Prostate gland (tissue), 2 donors: ENCODE measurements at regions not wholly inside any gene's neighbourhood (a gene's known extent, or its start where the extent isn't known, plus 50 kb on each side); places are given as distances from the start of the nearest gene placed in this dataset.

Experiments used
- DNase-seq: peaks from one replicate; pipeline ENCODE4 v3.0.0-alpha.2; 2019; ENCODE audit warnings: low spot score
- H3K27ac ChIP-seq, 2 donors: fragments of 200-600 bp; sonication (generic); 2 replicates each; pipeline ENCODE4 v1.5.1; 2017 to 2019
- H3K27me3 ChIP-seq: fragments of 200-600 bp; sonication (generic); replicated peaks from 2 replicates; pipeline ENCODE4 v1.5.1; 2019; ENCODE audit not compliant: insufficient read depth
- H3K36me3 ChIP-seq, 2 donors: fragments of 200-600 bp; sonication (generic); 1 replicate in 1 of 2; 2 replicates in 1 of 2; pipeline versions ENCODE4 v1.5.1 to v1.8.1; 2017 to 2019
- H3K4me1 ChIP-seq: fragments of 200-600 bp; sonication (generic); replicated peaks from 2 replicates; pipeline ENCODE4 v1.5.1; 2019
- H3K4me3 ChIP-seq, 2 donors: fragments of 200-600 bp; sonication (generic); 2 replicates each; pipeline ENCODE4 v1.5.1; 2017 to 2019
- H3K9me3 ChIP-seq: fragments of 200-600 bp; sonication (generic); 2 replicates; pipeline ENCODE4 v1.5.1; 2017
- CTCF ChIP-seq, 4 experiments: fragments of 200-600 bp in 2 of 4; fragments of 450-650 bp in 2 of 4; sonication (generic) in 2 of 4; IDR thresholded peaks; 1 replicate in 3 of 4; 2 replicates in 1 of 4; pipeline ENCODE4 v1.5.1; 2016 to 2019; ENCODE audit warnings: antibody characterized with exemption in 4 of 4, mild to moderate bottlenecking in 2 of 4, moderate library complexity in 2 of 4
- POLR2A ChIP-seq: fragments of 450-650 bp; IDR thresholded peaks from one replicate; pipeline ENCODE4 v1.6.1; 2016; ENCODE audit warnings: antibody characterized with exemption, mild to moderate bottlenecking
- POLR2AphosphoS5 ChIP-seq: sonication (generic); formaldehyde crosslinking; IDR thresholded peaks from one replicate; pipeline ENCODE4 v1.6.1; 2017; ENCODE audit warnings: antibody characterized with exemption
- WGBS: methylation state at CpG from one replicate; pipeline ENCODE4 v1.1.5; 2018; 5-methylcytosine and 5-hydroxymethylcytosine counted together
- intact Hi-C: fragments of 100-400 bp; cut with DNase I; formaldehyde crosslinking; loops from one replicate; pipeline ENCODE4 v1.14.2; 2022

DNA sequence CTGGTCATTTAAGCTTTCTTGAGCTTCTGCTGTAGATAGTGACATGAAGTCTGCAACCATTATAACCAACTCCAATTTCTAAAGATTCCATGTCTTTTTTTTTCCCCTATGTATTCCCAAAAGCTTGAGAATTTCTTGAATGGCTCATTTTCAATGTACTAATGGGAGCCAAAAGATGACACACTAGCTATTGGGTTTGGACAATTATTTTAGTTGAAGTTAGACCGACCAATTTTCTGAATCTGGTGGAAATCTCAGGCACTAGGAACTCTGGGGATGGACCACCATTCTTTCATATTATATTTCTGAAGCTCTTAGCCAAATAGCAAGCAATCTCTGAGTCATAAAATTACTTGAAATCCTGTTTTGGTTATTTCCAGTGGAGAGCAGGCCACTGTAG lies 617.4 kb upstream of the ADAMTS5 start:
- Histone ChIP-seq H3K36me3 (no peaks in the 10 kb centered on the region), H3K4me3 (no peak overlapping the region), H3K4me1 (no peaks in the 10 kb centered on the region), H3K9me3 (no peaks in the 10 kb centered on the region), H3K27ac (no peak overlapping the region), H3K27me3 (no peaks in the 10 kb centered on the region)
- no peak for DNase-seq
- WGBS: 100% methylated on average over 1 of the region's 1 CpG
- intact Hi-C loops: no loop called here
- TF ChIP-seq CTCF (IDR thresholded peaks at IDR 0.05) (no peak), POLR2A (no peak), POLR2AphosphoS5 (no peak)

DNA sequence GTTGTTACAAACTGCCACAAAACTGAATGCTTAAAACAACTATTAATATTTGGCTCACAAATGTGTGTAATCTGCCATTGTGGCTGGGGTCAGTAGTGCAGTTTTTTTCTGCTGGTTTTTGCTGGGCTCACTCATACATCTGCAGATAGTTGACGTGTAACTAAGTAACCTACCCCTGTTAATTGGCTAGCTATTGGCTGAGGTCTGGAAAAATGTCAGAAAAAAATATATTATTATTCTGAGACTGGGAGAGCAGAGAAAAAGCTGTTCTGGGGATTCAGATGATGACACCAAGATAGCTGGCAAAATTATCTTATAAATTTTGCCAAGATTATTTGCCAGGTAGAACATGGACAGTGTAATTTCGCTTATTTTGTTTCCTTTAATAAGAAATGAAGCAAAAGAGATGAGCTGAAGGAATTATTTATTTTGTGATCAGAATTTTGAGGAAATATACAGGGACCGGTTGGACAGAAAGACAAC lies 616.1 kb upstream of the ADAMTS5 start:
- WGBS: 76% methylated on average over 3 of the region's 3 CpGs
- no peak for DNase-seq
- Histone ChIP-seq H3K9me3 (no peaks in the 10 kb centered on the region), H3K27ac (no peak overlapping the region), H3K27me3 (no peaks in the 10 kb centered on the region), H3K36me3 (no peaks in the 10 kb centered on the region), H3K4me1 (no peaks in the 10 kb centered on the region), H3K4me3 (no peak overlapping the region)
- intact Hi-C loops: no loop called here
- TF ChIP-seq POLR2A (no peak), CTCF (IDR thresholded peaks at IDR 0.05) (no peak)

DNA sequence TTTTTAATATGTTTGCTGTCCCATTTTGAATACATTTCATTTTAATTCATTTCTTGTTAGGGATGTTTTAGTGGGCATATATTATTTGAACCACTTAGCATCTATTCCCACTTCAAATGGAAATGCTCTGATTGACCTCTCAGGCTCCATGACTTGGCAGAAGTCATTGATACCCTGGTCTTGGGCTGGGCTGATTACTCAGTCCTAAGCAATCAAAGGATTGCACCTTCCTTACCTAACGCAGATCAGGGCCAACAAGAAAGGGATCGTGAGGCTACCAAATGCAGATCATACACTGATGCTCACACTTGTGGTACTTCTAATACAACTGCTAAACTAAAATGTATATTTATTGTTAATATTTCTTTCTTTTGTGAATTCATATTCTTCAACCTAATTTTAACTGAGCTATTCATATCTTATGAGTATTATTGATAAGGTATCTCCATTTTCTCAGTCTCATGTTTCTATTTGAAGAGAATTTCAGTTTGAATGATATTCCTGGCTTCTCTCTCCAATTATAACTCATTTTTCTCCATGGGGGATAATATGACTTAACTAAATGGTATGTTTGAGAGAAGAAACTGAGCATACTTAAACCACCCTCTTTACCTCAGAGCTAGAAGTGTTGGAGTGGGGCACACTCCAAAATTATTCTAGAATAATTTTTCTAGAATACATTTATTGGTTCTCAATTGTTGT lies 615.5 kb upstream of the ADAMTS5 start:
- H3K4me1 ChIP-seq: no peaks in the 10 kb centered on the region
- no peaks in the 10 kb centered on the region for H3K36me3 ChIP-seq
- TF ChIP-seq POLR2A: no peak
- TF ChIP-seq POLR2AphosphoS5: no peak
- TF ChIP-seq CTCF (IDR thresholded peaks at IDR 0.05): no peak
- DNase-seq: no peak
- no peak overlapping the region for H3K27ac ChIP-seq
- 97% methylated on average over 2 of the region's 2 CpGs for WGBS
- no peaks in the 10 kb centered on the region for H3K27me3 ChIP-seq
- no peaks in the 10 kb centered on the region for H3K9me3 ChIP-seq
- H3K4me3 ChIP-seq: no peak overlapping the region
- intact Hi-C loops: no loop called here

DNA sequence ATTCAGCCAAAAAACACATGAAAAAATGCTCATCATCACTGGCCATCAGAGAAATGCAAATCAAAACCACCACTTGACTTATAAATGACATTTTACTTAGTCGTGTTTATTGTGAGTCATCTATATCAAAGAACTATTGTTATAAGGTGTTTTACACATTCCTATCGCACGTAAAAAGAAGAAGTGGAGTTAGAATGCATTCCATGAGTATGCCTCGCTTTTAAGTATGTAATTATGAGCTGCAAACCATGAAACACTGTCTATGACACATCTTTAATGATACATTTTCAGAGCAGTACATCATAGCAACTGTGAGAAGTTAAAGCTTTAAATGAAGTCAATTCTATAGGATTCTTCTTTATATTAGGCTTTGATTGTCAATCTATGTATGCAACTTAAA lies 614.3 kb upstream of the ADAMTS5 start:
- WGBS: 83% methylated on average over 4 of the region's 4 CpGs
- H3K4me3 ChIP-seq: no peak overlapping the region
- no peaks in the 10 kb centered on the region for H3K27me3 ChIP-seq
- H3K4me1 ChIP-seq: no peaks in the 10 kb centered on the region
- DNase-seq: no peak
- H3K36me3 ChIP-seq: no peaks in the 10 kb centered on the region
- TF ChIP-seq CTCF (IDR thresholded peaks at IDR 0.05) (no peak), POLR2AphosphoS5 (no peak), POLR2A (no peak)
- H3K27ac ChIP-seq: no peak overlapping the region
- intact Hi-C loops: no loop called here
- no peaks in the 10 kb centered on the region for H3K9me3 ChIP-seq

- Histone ChIP-seq H3K4me1 (no peaks in the 10 kb centered on the region), H3K27ac (no peak overlapping the region), H3K36me3 (no peaks in the 10 kb centered on the region), H3K4me3 (no peak overlapping the region), H3K27me3 (no peaks in the 10 kb centered on the region), H3K9me3 (no peaks in the 10 kb centered on the region)
- no peak for DNase-seq
- WGBS: 94% methylated on average over 1 of the region's 1 CpG
- intact Hi-C loops: no loop called here
- TF ChIP-seq CTCF (IDR thresholded peaks at IDR 0.05) (no peak), POLR2A (no peak), POLR2AphosphoS5 (no peak)
Measured at GRCh38 chr21:27580276-27580675, 613.4 kb upstream of the ADAMTS5 start.
